Caco-2 (cell line): ENCODE measurements at regions not wholly inside any gene's neighbourhood (a gene's known extent, or its start where the extent isn't known, plus 50 kb on each side); places are given as distances from the start of the nearest gene placed in this dataset.

ENCODE experiments used
- BruUV-seq: library from RNA; stranded (reverse); fragments of 400-500 nt; replicated peaks from 2 replicates; lab custom pipeline; 2021; lab: Mats Ljungman, UMichigan
- CTCF ChIA-PET: fragments of 300-600 bp; sonication (Branson Sonifier 250); formaldehyde crosslinking; loops from one replicate; lab custom pipeline; 2022; ENCODE audit warnings: antibody characterized with exemption; lab: Charles Lee
- POLR2A ChIA-PET: fragments of 300-600 bp; sonication (Branson Sonifier 250); formaldehyde crosslinking; loops from one replicate; lab custom pipeline; 2022; ENCODE audit warnings: antibody characterized with exemption; lab: Charles Lee
- DNase-seq, 2 experiments: peaks; one replicate each; pipeline versions ENCODE4 v3.0.0 to v3.0.0-alpha.2; 2020 to 2022
- H3K27me3 ChIP-seq: replicated peaks from 2 replicates; pipeline ENCODE4 v1.6.0; 2011; ENCODE audit warnings: low read length; ENCODE audit not compliant: control insufficient read depth, insufficient read depth
- H3K36me3 ChIP-seq: 2 replicates; pipeline ENCODE4 v1.5.1; 2011; ENCODE audit warnings: low read length; ENCODE audit not compliant: control insufficient read depth, insufficient read depth
- H3K4me1 ChIP-seq: fragments of 250-450 bp; sonication (Bioruptor Pico); 2 replicates; pipeline ENCODE4 v1.5.1; 2020; ENCODE audit warnings: mild to moderate bottlenecking
- H3K4me3 ChIP-seq: 2 replicates; pipeline ENCODE4 v1.5.1; 2011; ENCODE audit warnings: low read depth, mild to moderate bottlenecking, control low read depth, low read length
- H3K9me3 ChIP-seq: fragments of 250-450 bp; sonication (Bioruptor Pico); 2 replicates; pipeline ENCODE4 v1.5.1; 2020; ENCODE audit warnings: mild to moderate bottlenecking, moderate library complexity
- H3K27ac Mint-ChIP-seq: one replicate; pipeline ENCODE4 v1.8.0; 2022; ENCODE audit warnings: mixed read lengths; ENCODE audit not compliant: unreplicated experiment
- H3K27me3 Mint-ChIP-seq: one replicate; pipeline ENCODE4 v1.8.0; 2022; ENCODE audit warnings: mixed read lengths; ENCODE audit not compliant: insufficient read depth, unreplicated experiment
- H3K36me3 Mint-ChIP-seq: one replicate; pipeline ENCODE4 v1.8.0; 2022; ENCODE audit warnings: mild to moderate bottlenecking, mixed read lengths; ENCODE audit not compliant: insufficient read depth, unreplicated experiment
- H3K4me1 Mint-ChIP-seq: one replicate; pipeline ENCODE4 v1.8.0; 2022; ENCODE audit warnings: low read depth, mixed read lengths; ENCODE audit not compliant: unreplicated experiment
- H3K4me3 Mint-ChIP-seq: one replicate; pipeline ENCODE4 v1.8.0; 2022; ENCODE audit warnings: mild to moderate bottlenecking, moderate library complexity, mixed read lengths; ENCODE audit not compliant: unreplicated experiment
- H3K9me3 Mint-ChIP-seq: one replicate; pipeline ENCODE4 v1.8.0; 2022; ENCODE audit warnings: mixed read lengths; ENCODE audit not compliant: unreplicated experiment
- intact Hi-C: fragments of 100-400 bp; cut with micrococcal nuclease; formaldehyde crosslinking; loops from one replicate; pipeline ENCODE4 v1.10.0; 2022; ENCODE audit not compliant: unreplicated experiment
- TF ChIP-seq, protein P1 (sequence below), 2 experiments: fragments of 200-600 bp in 1 of 2; IDR thresholded peaks; 1 replicate in 1 of 2; 2 replicates in 1 of 2; pipeline versions ENCODE4 v1.5.1 to v1.8.0; 2011 to 2022; ENCODE audit warnings: antibody characterized with exemption in 1 of 2, control low read depth in 1 of 2, inconsistent platforms in 1 of 2, low read depth in 1 of 2, low read length in 1 of 2, mild to moderate bottlenecking in 1 of 2, moderate library complexity in 1 of 2; ENCODE audit not compliant: insufficient read depth in 1 of 2, severe bottlenecking in 1 of 2, unreplicated experiment in 1 of 2

DNA sequence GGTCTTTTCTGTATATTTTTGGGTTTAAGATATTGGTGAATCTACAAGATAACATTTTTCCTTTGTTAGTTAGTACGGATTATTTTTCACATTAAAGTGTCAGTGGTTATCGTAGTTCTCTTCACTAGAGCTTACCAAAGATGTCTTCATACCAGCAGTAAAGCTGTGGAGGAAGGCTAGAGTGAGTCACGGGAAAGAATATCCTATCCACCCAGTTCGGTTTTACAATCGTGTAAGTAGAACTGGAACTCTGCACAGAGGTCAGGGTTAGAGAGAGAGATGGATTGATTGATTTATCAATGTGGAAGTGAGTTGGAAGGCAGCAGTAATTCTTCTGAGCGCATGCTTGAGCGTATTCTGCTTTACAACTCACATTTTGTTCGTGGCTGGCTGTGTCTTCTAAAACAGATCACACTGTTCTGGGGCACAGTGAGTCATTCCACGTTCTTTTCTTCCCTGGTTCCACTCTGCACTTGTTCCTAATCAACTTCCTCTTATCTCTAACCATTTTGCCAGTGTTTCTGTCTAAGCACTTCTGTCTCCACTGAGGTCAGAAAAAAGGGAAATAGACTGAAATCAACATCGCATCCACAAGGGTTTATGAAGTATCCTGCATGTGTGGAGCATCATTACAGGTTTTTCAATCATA is 86.5 kb upstream of the ARRDC3 start:
- Histone ChIP-seq H3K4me1 (no peaks in the 10 kb centered on the region), H3K4me3 (no peak overlapping the region), H3K9me3 (no peaks in the 10 kb centered on the region), H3K36me3 (no peaks in the 10 kb centered on the region), H3K27me3 (no peaks in the 10 kb centered on the region; the same call in 1 of the 2 replicates)
- intact Hi-C loops: no loop called here
- TF ChIP-seq, protein P1, sequence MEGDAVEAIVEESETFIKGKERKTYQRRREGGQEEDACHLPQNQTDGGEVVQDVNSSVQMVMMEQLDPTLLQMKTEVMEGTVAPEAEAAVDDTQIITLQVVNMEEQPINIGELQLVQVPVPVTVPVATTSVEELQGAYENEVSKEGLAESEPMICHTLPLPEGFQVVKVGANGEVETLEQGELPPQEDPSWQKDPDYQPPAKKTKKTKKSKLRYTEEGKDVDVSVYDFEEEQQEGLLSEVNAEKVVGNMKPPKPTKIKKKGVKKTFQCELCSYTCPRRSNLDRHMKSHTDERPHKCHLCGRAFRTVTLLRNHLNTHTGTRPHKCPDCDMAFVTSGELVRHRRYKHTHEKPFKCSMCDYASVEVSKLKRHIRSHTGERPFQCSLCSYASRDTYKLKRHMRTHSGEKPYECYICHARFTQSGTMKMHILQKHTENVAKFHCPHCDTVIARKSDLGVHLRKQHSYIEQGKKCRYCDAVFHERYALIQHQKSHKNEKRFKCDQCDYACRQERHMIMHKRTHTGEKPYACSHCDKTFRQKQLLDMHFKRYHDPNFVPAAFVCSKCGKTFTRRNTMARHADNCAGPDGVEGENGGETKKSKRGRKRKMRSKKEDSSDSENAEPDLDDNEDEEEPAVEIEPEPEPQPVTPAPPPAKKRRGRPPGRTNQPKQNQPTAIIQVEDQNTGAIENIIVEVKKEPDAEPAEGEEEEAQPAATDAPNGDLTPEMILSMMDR (IDR thresholded peaks at IDR 0.05; ENCODE audit: insufficient read depth in 1 of 2, low read depth in 1 of 2, low read length in 1 of 2, severe bottlenecking in 1 of 2, unreplicated experiment in 1 of 2): no peak
- Mint-ChIP-seq H3K27ac (no peak overlapping the region), H3K36me3 (no peaks in the 10 kb centered on the region), H3K27me3 (peaks cover 7% of the 10 kb centered on the region), H3K4me3 (no peak overlapping the region), H3K4me1 (no peaks in the 10 kb centered on the region), H3K9me3 (no peaks in the 10 kb centered on the region)
- ChIA-PET CTCF (no interaction called here), POLR2A (no interaction called here)
- DNase-seq: no peak
- BruUV-seq: no TSS peak

DNA sequence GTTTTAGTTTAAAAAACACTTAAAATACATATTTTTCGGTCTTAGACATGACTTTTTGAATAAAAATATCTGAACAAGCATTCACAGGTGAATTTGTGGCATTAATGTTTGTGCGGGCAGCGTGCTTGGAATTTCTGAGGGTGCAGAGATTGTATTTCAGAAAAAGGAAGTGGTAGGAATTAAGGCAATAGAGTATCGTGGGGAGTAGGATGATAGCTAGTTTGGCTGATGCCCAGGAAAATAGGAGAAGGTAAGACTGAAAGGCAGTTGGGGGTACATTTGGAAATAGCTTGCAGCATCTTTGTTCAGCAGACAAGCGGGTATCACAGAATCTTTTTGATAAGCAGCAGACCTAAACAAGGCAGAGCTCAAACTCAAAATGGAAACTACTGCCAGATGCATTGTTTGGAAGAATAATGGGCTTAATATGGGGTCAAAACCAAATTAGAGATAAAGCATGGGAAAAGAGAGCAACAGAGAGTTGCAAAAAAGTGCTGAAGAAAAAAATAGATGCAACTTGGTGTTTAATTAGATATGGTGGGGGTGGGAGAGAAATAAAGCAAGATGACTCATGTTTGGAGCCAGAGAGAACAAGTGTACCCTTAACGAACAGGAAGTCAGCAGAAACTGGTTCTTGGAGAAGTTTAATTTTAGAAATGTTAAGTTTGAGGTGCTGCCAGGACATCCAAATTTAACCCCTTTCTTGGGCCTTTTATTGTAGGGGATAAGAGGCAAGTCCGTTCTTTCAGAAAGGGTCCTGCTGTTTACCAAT is 85.7 kb upstream of the ARRDC3 start:
- H3K9me3 ChIP-seq: no peaks in the 10 kb centered on the region
- no peaks in the 10 kb centered on the region for H3K36me3 ChIP-seq
- no peaks in the 10 kb centered on the region for H3K36me3 Mint-ChIP-seq
- H3K27me3 Mint-ChIP-seq: peaks cover 7% of the 10 kb centered on the region
- intact Hi-C loops: no loop called here
- no peaks in the 10 kb centered on the region for H3K4me1 ChIP-seq
- CTCF ChIA-PET: no interaction called here
- H3K4me3 ChIP-seq: no peak overlapping the region
- POLR2A ChIA-PET: no interaction called here
- no peak overlapping the region for H3K4me3 Mint-ChIP-seq
- no peak for DNase-seq
- H3K4me1 Mint-ChIP-seq: no peaks in the 10 kb centered on the region
- TF ChIP-seq, protein P1 (IDR thresholded peaks at IDR 0.05; ENCODE audit: insufficient read depth in 1 of 2, low read depth in 1 of 2, low read length in 1 of 2, severe bottlenecking in 1 of 2, unreplicated experiment in 1 of 2): no peak
- H3K27me3 ChIP-seq: no peaks in the 10 kb centered on the region; the same call in 1 of the 2 replicates
- no peaks in the 10 kb centered on the region for H3K9me3 Mint-ChIP-seq
- BruUV-seq: no TSS peak
- no peak overlapping the region for H3K27ac Mint-ChIP-seq

DNA sequence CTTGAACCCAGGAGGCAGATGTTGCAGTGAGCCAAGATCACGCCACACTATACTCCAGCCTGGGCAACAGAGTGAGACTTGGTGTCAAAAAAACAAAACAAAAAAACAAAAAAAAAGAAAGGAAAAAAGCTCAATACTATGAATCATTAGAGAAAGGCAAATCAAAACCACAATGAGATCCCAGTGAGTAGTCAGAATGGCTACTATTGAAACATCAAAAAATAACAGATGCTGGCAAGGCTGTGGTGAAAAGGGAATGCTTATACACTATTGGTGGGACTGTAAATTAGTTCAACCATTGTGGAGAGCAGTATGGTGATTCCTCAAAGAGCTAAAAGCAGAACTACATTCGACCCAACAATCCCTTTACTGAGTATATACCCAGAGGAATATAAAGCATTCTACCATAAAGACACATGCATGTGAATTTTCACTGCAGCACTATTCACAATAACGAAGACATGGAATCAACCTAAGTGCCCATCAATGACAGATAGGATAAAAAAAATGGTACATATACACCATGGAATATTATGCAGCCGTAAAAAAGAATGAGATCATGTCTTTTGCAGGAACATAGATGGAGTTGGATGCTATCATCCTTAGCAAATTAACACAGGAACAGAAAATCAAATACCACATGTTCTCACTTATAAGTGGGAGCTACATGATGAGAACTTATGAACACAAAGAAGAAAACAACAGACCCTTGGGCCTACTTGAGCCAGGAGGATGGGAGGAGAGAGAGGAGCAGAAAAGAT is 81.9 kb upstream of the ARRDC3 start:
- Histone ChIP-seq H3K4me1 (no peaks in the 10 kb centered on the region), H3K9me3 (no peaks in the 10 kb centered on the region), H3K36me3 (no peaks in the 10 kb centered on the region), H3K4me3 (no peak overlapping the region), H3K27me3 (no peaks in the 10 kb centered on the region; the same call in 1 of the 2 replicates)
- Mint-ChIP-seq H3K27me3 (peaks cover 8% of the 10 kb centered on the region), H3K9me3 (no peaks in the 10 kb centered on the region), H3K4me1 (no peaks in the 10 kb centered on the region), H3K36me3 (no peaks in the 10 kb centered on the region), H3K27ac (no peak overlapping the region), H3K4me3 (no peak overlapping the region)
- DNase-seq: no peak
- CTCF ChIA-PET: no interaction called here
- POLR2A ChIA-PET: no interaction called here
- TF ChIP-seq, protein P1 (IDR thresholded peaks at IDR 0.05; ENCODE audit: insufficient read depth in 1 of 2, low read depth in 1 of 2, low read length in 1 of 2, severe bottlenecking in 1 of 2, unreplicated experiment in 1 of 2): no peak
- no TSS peak for BruUV-seq
- intact Hi-C loops: no loop called here
